GM13976 (cell line): ENCODE measurements at regions not wholly inside any gene's neighbourhood (a gene's known extent, or its start where the extent isn't known, plus 50 kb on each side); places are given as distances from the start of the nearest gene placed in this dataset.

ENCODE experiments used
- DNase-seq: peaks from one replicate; pipeline ENCODE4 v3.0.0; 2012; ENCODE audit warnings: low spot score
- in situ Hi-C: fragments of 300-500 bp; cut with MboI; formaldehyde crosslinking; loops from one replicate; pipeline ENCODE4 v1.12.0; 2022; ENCODE audit warnings: low sequenced_read_pairs, mixed read lengths, inconsistent platforms; ENCODE audit not compliant: unreplicated experiment
- TF ChIP-seq, protein P1 (sequence below): IDR thresholded peaks from 2 replicates; pipeline ENCODE4 v1.5.1; 2012; ENCODE audit warnings: borderline replicate concordance, mild to moderate bottlenecking; ENCODE audit not compliant: insufficient read depth; ENCODE audit errors: extremely low read depth, missing control alignments, control extremely low read depth

DNA sequence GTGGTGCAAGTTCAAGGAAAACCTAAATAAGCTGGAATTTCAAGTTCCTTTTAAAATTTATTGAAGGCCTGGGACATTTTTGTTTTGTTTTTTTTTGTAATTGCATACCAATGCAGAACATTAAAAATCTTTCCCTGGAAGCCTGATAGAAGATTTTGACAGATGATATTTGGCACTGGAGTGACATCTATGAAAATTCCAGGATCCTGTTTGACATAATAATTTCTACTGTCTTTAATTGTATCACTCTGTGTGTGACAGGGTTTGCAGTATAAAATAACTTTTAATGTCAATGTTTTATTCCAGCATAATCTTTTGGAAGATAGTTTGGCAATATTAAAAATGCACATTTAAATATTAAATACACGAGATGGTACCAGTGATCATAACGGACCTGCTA lies 514.2 kb upstream of the ACO1 start:
- no peak for DNase-seq
- TF ChIP-seq, protein P1, sequence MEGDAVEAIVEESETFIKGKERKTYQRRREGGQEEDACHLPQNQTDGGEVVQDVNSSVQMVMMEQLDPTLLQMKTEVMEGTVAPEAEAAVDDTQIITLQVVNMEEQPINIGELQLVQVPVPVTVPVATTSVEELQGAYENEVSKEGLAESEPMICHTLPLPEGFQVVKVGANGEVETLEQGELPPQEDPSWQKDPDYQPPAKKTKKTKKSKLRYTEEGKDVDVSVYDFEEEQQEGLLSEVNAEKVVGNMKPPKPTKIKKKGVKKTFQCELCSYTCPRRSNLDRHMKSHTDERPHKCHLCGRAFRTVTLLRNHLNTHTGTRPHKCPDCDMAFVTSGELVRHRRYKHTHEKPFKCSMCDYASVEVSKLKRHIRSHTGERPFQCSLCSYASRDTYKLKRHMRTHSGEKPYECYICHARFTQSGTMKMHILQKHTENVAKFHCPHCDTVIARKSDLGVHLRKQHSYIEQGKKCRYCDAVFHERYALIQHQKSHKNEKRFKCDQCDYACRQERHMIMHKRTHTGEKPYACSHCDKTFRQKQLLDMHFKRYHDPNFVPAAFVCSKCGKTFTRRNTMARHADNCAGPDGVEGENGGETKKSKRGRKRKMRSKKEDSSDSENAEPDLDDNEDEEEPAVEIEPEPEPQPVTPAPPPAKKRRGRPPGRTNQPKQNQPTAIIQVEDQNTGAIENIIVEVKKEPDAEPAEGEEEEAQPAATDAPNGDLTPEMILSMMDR: no peak
- in situ Hi-C loops: no loop called here

DNA sequence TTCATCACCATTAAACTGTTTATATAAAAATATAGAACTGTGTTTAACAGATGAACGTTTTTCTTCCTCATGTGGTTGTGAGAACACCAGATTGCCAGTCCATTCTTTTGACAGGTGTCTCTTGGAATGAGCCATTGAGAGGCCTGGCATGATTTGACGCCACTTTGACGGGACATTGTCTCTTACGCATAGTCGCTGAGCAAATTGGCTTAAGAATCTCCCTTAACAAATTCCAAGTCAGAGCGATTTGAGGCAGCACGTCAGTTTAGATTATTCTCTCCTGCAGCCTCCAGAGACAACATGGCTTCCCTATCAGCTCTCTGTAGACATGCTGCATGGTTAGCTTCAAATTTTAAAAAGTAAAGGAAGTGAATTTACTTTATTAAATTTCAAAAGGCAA lies 510.7 kb upstream of the ACO1 start:
- in situ Hi-C loops: no loop called here
- DNase-seq: no peak

DNA sequence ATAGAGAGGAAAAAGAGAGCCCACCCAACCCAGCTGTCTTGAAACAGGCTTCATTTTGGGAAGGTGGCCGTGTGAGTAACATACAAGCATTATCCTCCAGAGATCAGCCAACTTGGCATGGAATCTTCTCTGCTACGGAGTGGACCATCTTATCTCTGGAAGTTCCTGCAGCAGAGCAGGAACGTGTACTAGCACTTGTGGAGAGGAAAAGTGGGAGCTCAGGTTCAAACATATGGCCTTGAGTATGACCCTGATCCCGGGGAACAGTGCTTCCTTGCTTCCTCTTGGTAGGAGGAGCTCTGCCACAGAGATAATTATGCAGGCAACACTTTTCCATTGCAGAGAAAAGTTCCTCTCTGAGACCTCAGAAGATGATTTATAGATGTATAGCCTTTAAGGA lies 490.4 kb upstream of the ACO1 start:
- in situ Hi-C loops: no loop called here
- TF ChIP-seq, protein P1: no peak
- no peak for DNase-seq

More for the DNA sequence above, 510.7 kb upstream of the ACO1 start:
- TF ChIP-seq, protein P1: no peak

DNA sequence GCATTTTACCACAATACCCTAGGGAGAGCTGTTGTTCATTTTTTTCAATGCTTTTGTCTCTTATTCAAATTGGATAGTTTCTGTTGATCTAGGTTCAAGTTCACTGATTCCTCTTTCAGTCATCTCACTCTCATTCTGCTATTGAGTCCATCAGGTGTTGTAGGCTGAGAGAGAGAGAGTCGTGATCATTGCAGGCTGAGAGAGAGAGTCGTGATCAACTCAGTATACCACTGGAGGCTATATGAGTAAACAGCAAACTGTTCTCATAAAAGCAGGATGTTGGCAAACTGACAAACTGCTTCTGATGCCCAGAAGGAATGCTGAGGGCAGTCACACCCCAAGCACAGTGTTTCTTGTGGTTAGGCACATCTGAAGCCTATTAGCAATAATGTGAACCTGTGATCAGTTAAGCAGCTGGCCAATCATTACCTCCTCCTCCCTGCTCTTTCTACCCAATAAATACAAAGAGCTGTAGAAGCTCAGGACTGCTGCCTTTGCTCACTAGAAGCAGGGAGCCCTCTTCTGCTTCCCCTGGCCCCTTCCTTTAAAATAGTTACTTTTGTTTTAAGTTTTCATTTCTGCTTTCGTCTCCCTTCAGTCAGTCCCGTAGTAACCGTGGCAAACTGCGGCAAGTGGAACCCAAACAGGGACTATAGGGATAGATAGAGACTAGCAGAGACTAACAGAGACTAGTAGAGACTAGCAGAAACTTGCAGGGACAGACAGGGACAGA lies 476.1 kb upstream of the ACO1 start:
- in situ Hi-C loops: no loop called here
- DNase-seq: peak; percentile 2

DNA sequence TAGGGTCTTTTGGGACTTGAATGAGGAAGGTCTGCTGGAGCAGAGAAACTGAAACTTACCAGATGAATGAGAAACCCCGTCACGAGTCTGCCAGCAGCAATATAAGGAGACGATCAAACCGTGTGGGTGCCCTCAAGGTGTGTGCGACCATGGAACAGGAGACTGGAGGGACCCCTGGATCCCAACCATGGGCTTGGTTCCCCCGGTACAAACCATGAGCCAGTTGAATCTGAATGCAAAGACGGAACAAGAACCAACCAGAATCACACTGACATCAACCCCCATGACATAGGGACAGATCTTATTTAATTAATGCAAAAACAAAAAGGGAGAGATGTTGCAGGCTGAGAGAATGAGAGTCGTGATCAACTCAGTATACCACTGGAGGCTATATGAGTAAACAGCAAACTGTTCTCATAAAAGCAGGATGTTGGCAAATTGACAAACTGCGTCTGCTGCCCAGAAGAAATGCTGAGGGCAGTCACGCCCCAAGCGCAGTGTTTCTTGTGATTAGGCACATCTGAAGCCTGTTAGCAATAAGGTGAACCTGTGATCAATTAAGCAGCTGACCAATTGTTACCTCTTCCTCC lies 475.5 kb upstream of the ACO1 start:
- TF ChIP-seq, protein P1: no peak
- in situ Hi-C loops: no loop called here
- DNase-seq: no peak

More for the DNA sequence above, 476.1 kb upstream of the ACO1 start:
- TF ChIP-seq, protein P1: no peak

DNA sequence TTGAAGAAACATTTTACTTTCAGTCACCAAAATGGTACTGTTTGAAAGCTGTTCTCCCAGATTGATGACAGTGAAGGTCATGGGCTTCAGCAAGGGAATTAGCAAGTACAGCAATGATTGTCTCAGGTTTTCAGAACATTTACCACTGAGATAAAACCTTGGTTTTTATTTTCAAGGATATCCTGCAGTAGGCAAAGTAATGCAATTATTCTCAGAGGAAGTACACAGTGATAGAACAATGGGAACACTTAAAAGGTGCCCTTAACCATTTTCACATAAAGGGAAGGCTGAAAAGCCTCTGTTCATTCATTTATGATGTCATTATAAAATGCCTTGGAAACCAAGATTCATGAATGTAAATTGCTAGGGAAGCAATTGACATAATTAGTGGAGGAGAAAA lies 471.8 kb upstream of the ACO1 start:
- in situ Hi-C loops: no loop called here
- DNase-seq: no peak
- TF ChIP-seq, protein P1: no peak
